Suppressor macrophage treated with lipopolysaccharide for 4 hours (primary cell): ENCODE measurements at regions not wholly inside any gene's neighbourhood (a gene's known extent, or its start where the extent isn't known, plus 50 kb on each side); places are given as distances from the start of the nearest gene placed in this dataset.
"Not testable (repeated sequence)": the region's sequence is repeated elsewhere in the genome, so short reads cannot be mapped to it uniquely, and the experiment has no call there.

Experiments used
- DNase-seq: peaks from one replicate; pipeline ENCODE4 v3.0.0-alpha.2; 2020

DNA sequence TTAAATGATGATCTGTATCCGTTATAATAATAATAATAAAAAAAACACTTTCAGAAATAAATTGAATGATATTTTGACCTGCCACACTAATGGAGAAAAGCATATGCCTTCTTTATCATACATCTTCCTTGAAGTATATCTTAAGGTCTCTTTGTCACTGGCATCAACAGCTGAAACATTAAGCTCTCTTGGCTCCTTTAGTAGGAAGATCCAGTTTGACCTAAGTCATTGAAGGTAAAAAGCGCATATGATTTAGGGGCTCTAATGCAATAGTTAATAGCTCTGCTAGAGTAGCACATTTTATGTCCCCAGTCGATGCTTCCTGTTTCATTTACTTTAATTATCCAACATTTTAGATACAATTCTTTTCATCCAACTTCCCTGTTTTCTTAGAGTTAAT, 1010.8 kb downstream of the STPG2 start:
- DNase-seq = no peak

DNA sequence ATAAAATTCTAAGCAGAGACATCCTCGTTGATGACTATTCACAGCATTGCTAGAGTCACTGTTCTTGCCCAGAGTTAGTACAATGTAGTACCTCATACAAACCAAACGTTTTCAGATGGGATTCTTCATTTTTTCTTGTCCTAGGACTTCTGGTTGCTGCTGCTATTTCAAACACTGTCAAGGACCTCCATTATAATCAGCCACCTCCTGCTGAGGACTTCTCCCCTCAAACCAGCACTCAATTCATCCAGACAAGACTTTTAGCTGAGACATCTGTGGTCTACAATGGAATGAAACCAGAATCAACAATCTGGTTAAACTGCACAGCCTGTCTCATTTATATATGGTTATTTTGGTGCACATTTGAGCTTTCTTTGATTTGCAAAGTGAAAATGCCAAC, 1008.8 kb downstream of the STPG2 start:
- DNase-seq = no peak

DNA sequence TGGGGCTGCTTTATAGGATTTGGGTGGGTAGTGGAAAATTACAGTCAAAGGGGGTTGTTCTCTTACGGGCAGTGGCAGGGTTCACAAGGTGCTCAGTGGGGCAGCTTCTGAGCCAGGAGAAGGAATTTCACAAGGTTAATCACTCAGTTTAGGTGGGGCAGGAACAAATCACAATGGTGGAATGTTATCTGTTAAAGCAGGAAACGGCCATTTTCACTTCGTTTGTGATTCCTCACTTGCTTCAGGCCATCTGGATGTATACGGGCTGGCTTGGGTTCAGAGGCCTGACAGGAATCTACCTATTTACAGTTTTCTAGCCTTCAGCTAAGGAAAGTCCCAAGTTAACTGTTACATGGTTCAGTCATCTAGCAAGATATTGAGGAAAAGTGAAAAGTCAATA, 1003.5 kb downstream of the STPG2 start:
- no peak for DNase-seq

DNA sequence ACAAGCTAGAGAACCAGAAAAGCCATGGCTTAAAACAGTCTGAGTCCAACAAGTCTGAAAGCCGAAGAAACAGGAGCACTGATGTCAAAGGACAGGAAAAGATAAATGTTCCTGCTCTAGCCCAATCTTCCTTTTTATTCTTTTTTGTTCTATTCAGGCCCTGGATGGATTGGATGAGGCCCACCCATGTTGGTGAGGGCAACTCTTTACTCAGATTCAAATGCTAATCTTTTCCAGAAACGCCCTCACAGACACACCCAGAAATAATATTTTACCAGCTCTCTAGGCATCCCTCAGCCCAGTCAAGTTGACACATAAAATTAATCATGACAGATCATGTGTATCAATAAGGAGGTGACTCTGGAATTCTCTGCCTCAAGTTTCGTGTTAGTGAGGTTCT, 1002.7 kb downstream of the STPG2 start:
- DNase-seq = no peak

GRCh38 chr4:97141332-97141731, 1001.9 kb downstream of the STPG2 start:
- DNase-seq = not testable (repeated sequence)

DNA sequence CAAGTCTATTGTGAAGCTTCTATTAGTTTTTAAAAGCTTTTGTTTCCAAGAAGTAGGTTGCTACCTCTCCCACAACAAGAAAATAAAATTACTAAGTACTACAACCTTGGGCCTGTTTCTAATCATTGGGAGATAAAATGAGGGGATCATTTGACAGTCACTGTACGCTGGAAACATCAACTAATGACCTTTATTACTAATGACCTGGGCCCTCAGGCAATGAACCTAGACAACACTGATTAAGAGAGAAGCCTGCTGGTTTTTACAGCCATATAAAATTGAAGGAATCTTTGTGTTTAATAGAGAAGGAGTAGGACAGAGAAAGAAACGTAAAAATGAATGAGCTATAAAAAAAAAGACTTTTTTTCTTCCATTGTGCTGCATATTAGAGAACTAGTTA, 1000.9 kb downstream of the STPG2 start:
- no peak for DNase-seq

- no peak for DNase-seq
Observed at GRCh38 chr4:97142893-97143292, 1000.4 kb downstream of the STPG2 start.

- DNase-seq = no peak
Observed at GRCh38 chr4:97144199-97144598, 999.1 kb downstream of the STPG2 start.

GRCh38 chr4:97150966-97151365, 992.3 kb downstream of the STPG2 start:
- no peak for DNase-seq

- DNase-seq = no peak
Observed at GRCh38 chr4:97152149-97152548, 991.1 kb downstream of the STPG2 start.

DNA sequence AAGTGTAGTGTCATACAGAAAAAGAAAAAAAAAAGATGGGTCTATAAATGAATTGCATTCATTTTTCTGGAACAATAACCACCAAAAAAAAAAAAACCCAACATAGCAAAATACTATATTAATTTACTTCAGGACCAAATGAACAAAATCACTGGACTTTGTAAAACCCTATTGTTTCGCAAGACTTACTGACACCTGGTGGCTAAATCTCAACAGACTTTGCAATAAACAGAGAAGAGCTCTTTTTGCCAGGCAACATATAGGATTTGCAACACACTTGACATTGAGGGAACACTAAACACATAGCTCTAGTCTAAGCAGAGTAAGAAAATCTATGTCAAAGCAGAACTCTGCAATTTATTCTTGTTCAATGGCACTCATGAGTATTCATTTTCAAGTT, 990.2 kb downstream of the STPG2 start:
- DNase-seq = no peak

- DNase-seq = no peak
Observed at GRCh38 chr4:97159625-97160024, 983.7 kb downstream of the STPG2 start.

DNA sequence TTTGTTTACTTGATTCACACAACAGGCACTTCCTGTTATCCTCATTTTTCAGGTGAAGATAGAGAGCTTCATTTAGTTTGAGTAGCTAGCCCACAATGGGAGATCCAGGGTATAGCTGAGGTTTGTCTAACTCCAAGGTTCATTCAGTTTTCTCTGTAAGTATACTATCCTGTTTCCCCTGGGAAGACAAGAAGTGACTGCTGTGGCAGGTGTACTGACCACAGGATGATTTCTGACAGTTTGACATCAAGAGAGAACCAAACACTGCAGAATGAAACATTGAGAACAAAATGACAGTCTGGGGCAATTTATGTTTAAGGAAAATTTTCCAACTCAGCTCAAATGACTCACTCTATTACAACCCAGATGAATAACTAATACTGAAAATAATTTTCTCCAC, 958.0 kb downstream of the STPG2 start:
- DNase-seq = no peak

DNA sequence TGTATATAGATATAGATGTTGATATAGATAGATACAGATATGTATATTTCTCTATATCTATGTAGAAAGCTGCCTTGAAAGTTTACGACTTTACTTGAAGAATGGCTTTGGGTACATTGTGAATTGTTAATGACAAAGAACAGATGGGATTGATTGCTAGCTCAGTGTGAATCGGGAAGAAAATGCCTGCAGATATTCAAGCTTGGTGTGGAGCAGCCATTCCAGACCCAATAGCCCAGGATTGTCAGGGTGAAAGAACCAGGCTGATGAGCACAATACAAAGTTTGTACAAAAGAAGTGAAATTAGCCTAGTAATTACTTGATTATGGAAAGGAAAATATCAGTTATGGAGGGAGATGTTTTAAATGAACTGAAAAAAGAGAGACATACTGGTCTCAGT, 946.2 kb downstream of the STPG2 start:
- DNase-seq = no peak

DNA sequence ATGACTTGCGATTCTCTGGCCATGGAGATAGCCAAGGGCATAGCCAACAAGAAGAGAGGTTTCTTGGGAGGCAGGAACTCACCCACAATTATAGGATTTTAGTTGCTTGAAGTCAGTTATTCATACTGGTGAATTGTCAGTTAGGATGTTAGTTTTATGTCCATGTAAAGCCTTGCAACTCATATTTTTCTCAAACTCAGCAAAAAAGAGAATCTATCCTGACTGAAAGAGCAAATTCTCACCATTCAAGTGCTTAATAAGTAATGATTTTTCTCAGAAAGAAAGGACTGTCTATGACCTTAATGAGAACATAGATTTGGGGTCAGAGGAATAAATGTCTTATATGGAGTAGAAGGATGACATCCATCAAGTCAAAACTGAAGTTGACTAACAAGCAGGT, 934.5 kb downstream of the STPG2 start:
- DNase-seq = no peak

GRCh38 chr4:97215409-97215941, 927.8 kb downstream of the STPG2 start:
- DNase-seq = no peak

DNA sequence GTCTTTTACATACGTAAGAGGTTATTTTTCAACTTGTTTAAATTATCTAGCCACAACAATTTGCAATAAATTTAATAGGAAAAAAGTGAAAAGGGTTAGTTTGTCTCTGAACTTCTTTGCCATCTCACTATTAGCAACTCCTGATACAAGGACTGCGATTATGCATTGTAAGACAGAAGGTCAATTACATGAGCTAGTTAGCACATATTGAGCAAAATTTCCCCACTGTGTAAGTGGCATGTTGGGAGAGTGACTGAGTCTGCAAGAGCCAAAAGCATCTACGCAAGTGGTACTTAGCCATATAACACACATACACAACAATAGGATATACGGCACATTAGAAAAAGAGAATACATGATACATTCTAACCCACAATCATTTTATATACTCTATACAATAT, 927.2 kb downstream of the STPG2 start:
- no peak for DNase-seq

GRCh38 chr4:97235521-97235920, 907.8 kb downstream of the STPG2 start:
- DNase-seq = no peak

GRCh38 chr4:97238956-97239666, 904.2 kb downstream of the STPG2 start:
- DNase-seq = no peak

DNA sequence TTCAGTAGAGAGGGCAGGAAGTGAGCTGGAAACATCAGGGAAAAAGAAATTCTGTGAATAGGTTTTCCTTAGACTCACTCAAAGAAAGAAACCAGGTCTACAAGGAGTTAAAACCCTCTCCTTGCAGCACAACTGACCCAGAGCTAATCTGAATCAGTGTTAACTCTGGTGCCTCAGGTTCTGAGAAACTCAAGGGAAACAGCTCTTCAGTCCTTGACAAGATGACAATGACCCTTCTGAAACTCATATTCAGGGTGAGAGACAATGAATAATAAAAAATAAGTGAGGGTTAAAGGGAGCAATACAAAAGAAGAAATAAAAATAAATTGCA, 903.6 kb downstream of the STPG2 start:
- no peak for DNase-seq

GRCh38 chr4:97252615-97253154, 890.6 kb downstream of the STPG2 start:
- no peak for DNase-seq

DNA sequence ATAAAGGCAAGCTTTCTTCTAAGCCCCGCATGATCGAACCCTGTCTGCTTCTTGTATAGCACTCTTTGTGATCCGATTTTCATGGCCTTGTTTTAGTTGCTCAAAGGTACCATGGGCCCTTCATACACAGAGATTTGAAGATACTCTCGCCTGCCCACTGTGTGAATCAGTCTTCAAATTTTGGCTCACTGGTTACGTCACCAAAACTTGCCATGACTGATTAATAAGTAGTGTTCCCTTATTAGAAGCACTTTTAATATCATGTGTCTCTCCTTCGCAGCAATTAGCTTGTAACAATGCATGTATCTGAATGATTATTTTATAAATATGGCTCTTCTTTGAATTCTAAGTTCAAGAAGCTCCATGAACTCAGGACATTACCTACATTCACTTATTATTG, 880.5 kb downstream of the STPG2 start:
- no peak for DNase-seq

DNA sequence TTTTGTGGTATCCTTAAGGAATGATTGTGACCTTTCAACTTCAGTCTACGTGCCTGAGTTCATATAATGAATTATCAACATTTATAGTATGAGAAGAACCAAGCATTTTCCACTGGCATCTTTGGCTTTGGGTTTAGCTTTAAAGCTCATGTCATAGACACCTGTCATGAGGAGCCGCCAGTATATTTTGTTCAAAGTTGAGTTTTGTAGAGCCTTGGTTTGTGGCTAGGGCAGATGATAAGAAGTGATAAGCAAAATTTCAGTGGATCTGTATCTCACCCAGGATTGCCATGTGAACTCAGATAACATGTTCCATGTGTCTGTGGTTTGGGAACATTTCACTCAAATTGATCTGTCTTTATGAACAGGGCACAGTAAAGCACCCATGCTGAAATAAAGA, 873.2 kb downstream of the STPG2 start:
- no peak for DNase-seq

DNA sequence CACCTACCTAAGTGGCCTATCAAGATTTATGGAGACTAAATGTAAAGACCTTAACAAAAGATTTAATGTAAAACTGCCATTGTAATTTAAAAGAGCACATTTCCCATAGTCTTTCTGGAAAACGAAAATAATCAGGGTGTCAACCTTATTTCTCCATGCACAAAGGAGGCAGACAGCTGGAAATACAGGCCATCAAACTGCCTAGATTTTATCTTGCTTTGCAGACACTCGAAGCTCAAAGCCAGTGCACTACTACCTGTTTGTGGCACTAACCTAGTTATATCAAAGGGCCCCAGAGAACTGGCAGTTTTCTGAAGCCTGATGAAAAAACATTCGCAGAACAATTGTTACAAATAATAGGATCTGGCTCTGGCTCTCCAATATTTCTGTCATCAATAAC, 863.9 kb downstream of the STPG2 start:
- DNase-seq = no peak

- no peak for DNase-seq
Observed at GRCh38 chr4:97300561-97300960, 842.7 kb downstream of the STPG2 start.
